Heart right ventricle (tissue), 16 donors: ENCODE measurements at regions not wholly inside any gene's neighbourhood (a gene's known extent, or its start where the extent isn't known, plus 50 kb on each side); places are given as distances from the start of the nearest gene placed in this dataset.

Experiments
- ATAC-seq, 8 donors: fragments of 200-7000 bp; cut with Tn5 transposase; one replicate each; pipeline ENCODE4 v1.9.1; 2020; ENCODE audit warnings: mild to moderate bottlenecking in 8 of 8, moderate library complexity in 8 of 8, moderate number of reproducible peaks in 1 of 8
- DNase-seq, 2 donors: peaks; one replicate each; pipeline ENCODE4 v3.0.0-alpha.2; 2020
- H3K27ac ChIP-seq, 10 donors: fragments of 200-600 bp; sonication (generic) in 2 of 10; one replicate each; pipeline versions ENCODE4 v1.5.0 to v1.8.0; 2020 to 2022; ENCODE audit warnings: mild to moderate bottlenecking in 3 of 10
- H3K27me3 ChIP-seq, 7 donors: fragments of 200-600 bp; one replicate each; pipeline ENCODE4 v1.8.0; 2021 to 2022; ENCODE audit warnings: mild to moderate bottlenecking in 2 of 7
- H3K36me3 ChIP-seq, 9 donors: fragments of 200-600 bp; sonication (generic) in 1 of 9; one replicate each; pipeline versions ENCODE4 v1.5.0 to v1.8.0; 2020 to 2022; ENCODE audit warnings: mild to moderate bottlenecking in 2 of 9
- H3K4me1 ChIP-seq, 9 donors: fragments of 200-600 bp; sonication (generic) in 1 of 9; one replicate each; pipeline versions ENCODE4 v1.5.0 to v1.8.0; 2020 to 2022; ENCODE audit warnings: mild to moderate bottlenecking in 4 of 9
- H3K4me3 ChIP-seq, 10 donors: fragments of 200-600 bp; sonication (generic) in 2 of 10; one replicate each; pipeline versions ENCODE4 v1.5.0 to v1.8.0; 2020 to 2022; ENCODE audit warnings: mild to moderate bottlenecking in 7 of 10, moderate library complexity in 2 of 10
- H3K9me3 ChIP-seq, 11 donors: fragments of 200-600 bp in 10 of 11; sonication (generic) in 2 of 11; one replicate each; pipeline versions ENCODE4 v1.5.0 to v1.8.0; 2013 to 2022; ENCODE audit warnings: mild to moderate bottlenecking in 2 of 11, control low read depth in 1 of 11, moderate library complexity in 1 of 11
- CTCF ChIP-seq, 9 donors: fragments of 200-600 bp; sonication (generic) in 2 of 9; IDR thresholded peaks; one replicate each; pipeline versions ENCODE4 v1.5.0 to v1.8.0; 2021 to 2022; ENCODE audit warnings: antibody characterized with exemption in 9 of 9, mild to moderate bottlenecking in 5 of 9, moderate library complexity in 1 of 9
- WGBS, 2 donors: extraction: QIAGEN DNeasy Blood & Tissue Kit; methylation state at CpG; one replicate each; pipeline ENCODE4 v1.1.7; 2013; ENCODE audit warnings: inconsistent platforms in 1 of 2; 5-methylcytosine and 5-hydroxymethylcytosine counted together
- intact Hi-C, 10 donors: fragments of 100-400 bp; cut with DNase I; formaldehyde crosslinking; loops; one replicate each; pipeline versions ENCODE4 v1.11.1 to v1.14.2; 2022
- donor health status: Arrhythmogenic right ventricular cardiomyopathy.
- donor health status: ischemic (EF 13 %, LVEDD 7.1; RV severe dilation, severe dysfunction).
- donor health status: healthy with polysubstance abuse.
- donor health status: DM: no; HTN: yes; CAD: no.
- donor health status: DM: no; HTN: no; CAD: no.
- donor health status: ischemic (EF 25% LVEDD 6.9; RV normal size, moderate dysfunction).
- donor health status: ischemic (EF 25% LVEDD 5.7; RV mildly dilated, moderate dysfunction).
- donor health status: healthy.
- donor health status: DM: yes; HTN: yes; CAD: no.
- donor health status: Ischemic cardiomyopathy.
- donor health status: ischemic (EF 35%, LVEDD 5.7; RV mildly dilated, moderate dysfunction).
- donor health status: nonischemic (EF 11% LVEDD 7.7; RV severe dilation, severe dysfunction).
- donor health status: DM: yes; HTN: yes; CAD: no.
- donor health status: PGD.
- donor health status: ischemic (EF 29% LVEDD 5.4; RV normal size, mild dysfunction).
- donor health status: nonischemic (EF 23%, LVEDD 6.1; RV moderate dilation, normal function).

DNA sequence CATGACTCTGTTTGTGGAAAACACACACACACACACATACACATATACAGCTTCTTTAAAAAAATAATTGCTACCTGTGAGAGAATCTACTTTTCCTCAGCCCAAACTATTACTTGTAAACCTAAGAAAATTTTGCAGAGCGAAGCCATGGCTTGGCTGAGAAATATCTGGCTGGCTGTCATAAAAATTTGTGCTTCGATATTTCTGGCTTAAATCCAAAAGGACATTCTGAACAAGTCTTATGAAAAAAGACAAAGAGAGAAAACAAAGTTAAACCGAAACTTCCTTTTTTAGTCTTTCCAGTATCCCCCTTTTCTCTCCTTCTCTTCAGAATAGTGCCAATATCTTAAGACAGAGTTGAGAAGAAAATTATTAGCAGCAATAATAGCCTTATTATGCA is 2048.0 kb downstream of the SUCLG1 start:
- Histone ChIP-seq H3K27me3 (no peaks in the 10 kb centered on the region), H3K4me1 (peaks cover 0 to 4% (median 0%) of the 10 kb centered on the region in 9 donors), H3K4me3 (peak overlapping the region in 1 of 10 donors; percentile 3), H3K9me3 (peaks cover 0 to 8% (median 0%) of the 10 kb centered on the region in 11 donors), H3K27ac (no peak overlapping the region), H3K36me3 (no peaks in the 10 kb centered on the region)
- intact Hi-C loops = no loop called here
- no peak for TF ChIP-seq CTCF (IDR thresholded peaks at IDR 0.05)
- no peak for DNase-seq
- WGBS, 2 donors = 27 to 38% methylated on average over 3 of the region's 3 CpGs
- no peak for ATAC-seq

DNA sequence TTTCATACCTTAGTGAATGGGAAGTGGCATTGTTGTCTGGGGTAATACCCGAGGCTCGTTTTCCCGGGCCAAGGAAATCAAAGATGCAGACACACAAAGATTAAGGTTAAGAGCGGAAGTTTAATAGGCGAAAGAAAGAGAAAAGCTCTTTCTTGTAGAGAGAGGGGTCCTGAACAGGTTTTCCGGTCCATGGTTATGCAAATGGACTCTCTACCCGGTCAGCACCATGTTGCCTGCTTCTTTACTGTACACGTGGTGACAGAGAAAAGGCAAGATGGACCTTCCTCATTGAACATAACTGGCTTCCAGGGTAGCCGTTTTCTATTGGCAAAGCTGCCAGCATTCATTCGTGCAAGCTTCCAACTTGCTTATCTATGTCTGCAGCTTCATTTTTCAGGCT is 2063.5 kb downstream of the SUCLG1 start:
- WGBS, 2 donors = 68 to 78% methylated on average over 10 of the region's 10 CpGs
- no peaks in the 10 kb centered on the region for H3K4me1 ChIP-seq
- no peak for TF ChIP-seq CTCF (IDR thresholded peaks at IDR 0.05)
- peaks cover 0 to 9% (median 0%) of the 10 kb centered on the region in 11 donors for H3K9me3 ChIP-seq
- no peak overlapping the region for H3K27ac ChIP-seq
- no peak for ATAC-seq
- no peak overlapping the region for H3K4me3 ChIP-seq
- intact Hi-C loops = no loop called here
- DNase-seq = no peak
- no peaks in the 10 kb centered on the region for H3K27me3 ChIP-seq
- no peaks in the 10 kb centered on the region for H3K36me3 ChIP-seq

DNA sequence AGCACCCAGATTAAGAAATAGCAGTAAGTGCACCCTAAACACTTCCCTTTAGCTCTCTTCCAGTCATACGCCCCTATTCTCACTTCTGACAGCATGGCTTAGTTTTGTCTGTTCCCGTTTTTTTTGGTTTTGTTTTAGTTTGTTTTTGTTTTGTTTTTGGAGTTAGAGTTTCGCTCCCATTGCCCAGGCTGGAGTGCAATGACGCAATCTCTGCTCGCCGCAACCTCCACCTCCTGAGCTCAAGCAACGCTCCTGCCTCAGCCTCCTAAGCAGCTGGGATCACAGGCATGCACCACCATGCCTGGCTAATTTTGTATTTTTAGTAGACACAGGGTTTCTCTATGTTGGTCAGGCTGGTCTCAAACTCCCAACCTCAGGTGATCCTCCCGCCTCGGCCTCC is 2067.7 kb downstream of the SUCLG1 start:
- no peak for ATAC-seq
- no peak overlapping the region for H3K27ac ChIP-seq
- no peak for TF ChIP-seq CTCF (IDR thresholded peaks at IDR 0.05)
- no peaks in the 10 kb centered on the region for H3K4me1 ChIP-seq
- 93% methylated on average over 9 of the region's 9 CpGs for WGBS, 2 donors
- no peaks in the 10 kb centered on the region for H3K27me3 ChIP-seq
- no peaks in the 10 kb centered on the region for H3K36me3 ChIP-seq
- intact Hi-C loops = no loop called here
- peaks cover 0 to 4% (median 0%) of the 10 kb centered on the region in 11 donors for H3K9me3 ChIP-seq
- DNase-seq = no peak
- no peak overlapping the region for H3K4me3 ChIP-seq

GRCh38 chr2:82355622-82356021 is 2051.1 kb upstream of the LRRTM1 start:
- TF ChIP-seq CTCF (IDR thresholded peaks at IDR 0.05) = no peak
- intact Hi-C loops = no loop called here
- H3K4me3 ChIP-seq = no peak overlapping the region
- peaks cover 0 to 22% (median 0%) of the 10 kb centered on the region in 11 donors for H3K9me3 ChIP-seq
- no peak overlapping the region for H3K27ac ChIP-seq
- no peaks in the 10 kb centered on the region for H3K4me1 ChIP-seq
- no peak for ATAC-seq
- H3K36me3 ChIP-seq = no peaks in the 10 kb centered on the region
- DNase-seq = no peak
- H3K27me3 ChIP-seq = no peaks in the 10 kb centered on the region

GRCh38 chr2:82345910-82346309 is 2041.4 kb upstream of the LRRTM1 start:
- no peak overlapping the region for H3K27ac ChIP-seq
- no peaks in the 10 kb centered on the region for H3K9me3 ChIP-seq
- no peaks in the 10 kb centered on the region for H3K36me3 ChIP-seq
- DNase-seq = no peak
- 84 to 87% methylated on average over 1 of the region's 1 CpG for WGBS, 2 donors
- H3K27me3 ChIP-seq = no peaks in the 10 kb centered on the region
- no peak overlapping the region for H3K4me3 ChIP-seq
- ATAC-seq = no peak
- H3K4me1 ChIP-seq = peaks cover 0 to 3% (median 0%) of the 10 kb centered on the region in 9 donors
- intact Hi-C loops = no loop called here
- TF ChIP-seq CTCF (IDR thresholded peaks at IDR 0.05) = no peak
